ENCODE measurements at regions not wholly inside any gene's neighbourhood (a gene's known extent, or its start where the extent isn't known, plus 50 kb on each side); places are given as distances from the start of the nearest gene placed in this dataset.
"Not testable (repeated sequence)": the region's sequence is repeated elsewhere in the genome, so short reads cannot be mapped to it uniquely, and the experiment has no call there.

DNA sequence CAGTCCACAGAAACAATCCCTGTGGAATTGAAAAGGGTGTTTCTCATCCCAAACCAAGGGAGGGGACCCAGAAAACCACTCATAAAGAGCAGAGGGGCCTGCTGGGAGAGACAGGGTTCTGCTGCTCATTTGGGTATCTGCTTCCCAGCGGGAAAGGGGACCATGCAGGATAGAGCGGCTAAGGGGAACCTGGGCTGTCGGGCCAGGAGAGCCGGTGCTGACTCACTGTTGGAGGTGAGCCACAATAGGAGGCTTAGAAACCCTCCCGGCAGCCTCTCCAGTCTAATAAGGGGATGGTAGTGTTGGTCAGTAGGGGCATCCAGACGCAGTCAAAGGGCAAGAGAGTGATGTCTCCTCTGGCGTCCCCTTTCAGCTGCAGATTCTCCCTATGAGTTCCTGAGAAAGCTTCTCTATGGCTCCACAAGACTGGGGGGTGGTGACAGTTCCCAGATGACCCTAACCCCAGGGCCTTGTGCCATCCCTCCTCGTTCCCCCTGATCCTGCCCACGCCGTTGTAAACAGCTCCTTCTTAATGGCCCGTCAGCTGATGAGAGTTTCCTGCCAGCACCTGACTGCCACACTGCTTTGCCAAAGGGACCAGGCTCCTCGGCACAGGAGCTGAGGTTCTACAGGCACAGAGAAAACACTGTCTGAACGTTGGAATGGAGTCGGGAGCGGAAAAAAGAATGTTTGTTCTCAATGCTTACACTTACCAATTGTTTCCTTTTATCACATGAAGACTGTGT, 646.1 kb upstream of the DEFB115 start:
- no peak for ATAC-seq

DNA sequence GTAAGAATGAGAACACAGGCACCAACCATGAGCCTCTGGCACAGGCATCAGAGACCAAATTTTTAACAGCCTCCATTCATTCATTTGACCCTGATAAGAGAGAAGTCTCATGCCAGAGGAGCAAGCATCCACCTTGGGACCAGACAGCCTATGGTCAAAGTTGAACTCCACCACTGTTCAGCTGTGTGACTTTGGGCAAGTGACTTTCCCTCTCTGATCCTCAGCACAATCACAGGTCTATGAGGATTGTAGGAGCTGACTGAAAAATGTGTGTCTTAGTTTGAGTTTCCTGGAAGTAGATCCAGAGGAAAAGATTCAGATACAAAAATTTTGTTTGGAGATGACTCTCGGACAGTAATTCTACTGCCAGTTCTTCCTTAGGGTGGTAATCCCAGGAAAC, 645.1 kb upstream of the DEFB115 start:
- ATAC-seq: no peak

More for the DNA sequence above, 646.1 kb upstream of the DEFB115 start:
- TF ChIP-seq TOX (CRISPR knock-in tag; IDR thresholded peaks at IDR 0.05; ENCODE audit: borderline replicate concordance): no peak
- TF ChIP-seq OSR1 (CRISPR knock-in tag; IDR thresholded peaks at IDR 0.05): no peak
- TF ChIP-seq PATZ1 (CRISPR knock-in tag; IDR thresholded peaks at IDR 0.05; ENCODE audit: borderline replicate concordance): no peak
- TF ChIP-seq ZNF8 (CRISPR knock-in tag; IDR thresholded peaks at IDR 0.05): no peak
- no peak for TF ChIP-seq ZFP3 (CRISPR knock-in tag; IDR thresholded peaks at IDR 0.05)
- TF ChIP-seq TCF4 (CRISPR knock-in tag; IDR thresholded peaks at IDR 0.05; ENCODE audit: borderline replicate concordance): no peak
- no peak for TF ChIP-seq ISL1 (CRISPR knock-in tag; IDR thresholded peaks at IDR 0.05)
- TF ChIP-seq SNAI2 (CRISPR knock-in tag; IDR thresholded peaks at IDR 0.05): no peak
- no peak for TF ChIP-seq ARNTL (CRISPR knock-in tag; IDR thresholded peaks at IDR 0.05; ENCODE audit: borderline replicate concordance, low read depth)
- no peak for TF ChIP-seq ZFP30 (CRISPR knock-in tag; IDR thresholded peaks at IDR 0.05)
- no peak for TF ChIP-seq RARB (CRISPR knock-in tag; IDR thresholded peaks at IDR 0.05)
- TF ChIP-seq ZNF70 (CRISPR knock-in tag; IDR thresholded peaks at IDR 0.05): no peak
- TF ChIP-seq ESRRG (CRISPR knock-in tag; IDR thresholded peaks at IDR 0.05): no peak

GRCh38 chr20:30621346-30621745, 636.1 kb upstream of the DEFB115 start:
- not testable (repeated sequence) for ATAC-seq

More for the DNA sequence above, 645.1 kb upstream of the DEFB115 start:
- TF ChIP-seq ESRRG (CRISPR knock-in tag; IDR thresholded peaks at IDR 0.05) (no peak), SNAI2 (CRISPR knock-in tag; IDR thresholded peaks at IDR 0.05) (no peak), ZC3H10 (CRISPR knock-in tag; IDR thresholded peaks at IDR 0.05) (no peak), ARNTL (CRISPR knock-in tag; IDR thresholded peaks at IDR 0.05; ENCODE audit: borderline replicate concordance, low read depth) (no peak), GLIS3 (CRISPR knock-in tag; IDR thresholded peaks at IDR 0.05) (no peak), PATZ1 (CRISPR knock-in tag; IDR thresholded peaks at IDR 0.05; ENCODE audit: borderline replicate concordance) (no peak), TOX (CRISPR knock-in tag; IDR thresholded peaks at IDR 0.05; ENCODE audit: borderline replicate concordance) (no peak), ZNF565 (CRISPR knock-in tag; conservative IDR thresholded peaks at IDR 0.05; ENCODE audit: low read depth) (no peak), ISL1 (CRISPR knock-in tag; IDR thresholded peaks at IDR 0.05) (no peak), ZNF70 (CRISPR knock-in tag; IDR thresholded peaks at IDR 0.05) (no peak), ZFP3 (CRISPR knock-in tag; IDR thresholded peaks at IDR 0.05) (no peak), TCF4 (CRISPR knock-in tag; IDR thresholded peaks at IDR 0.05; ENCODE audit: borderline replicate concordance) (no peak), RARB (CRISPR knock-in tag; IDR thresholded peaks at IDR 0.05) (no peak)
- TF ChIP-seq, protein P1, sequence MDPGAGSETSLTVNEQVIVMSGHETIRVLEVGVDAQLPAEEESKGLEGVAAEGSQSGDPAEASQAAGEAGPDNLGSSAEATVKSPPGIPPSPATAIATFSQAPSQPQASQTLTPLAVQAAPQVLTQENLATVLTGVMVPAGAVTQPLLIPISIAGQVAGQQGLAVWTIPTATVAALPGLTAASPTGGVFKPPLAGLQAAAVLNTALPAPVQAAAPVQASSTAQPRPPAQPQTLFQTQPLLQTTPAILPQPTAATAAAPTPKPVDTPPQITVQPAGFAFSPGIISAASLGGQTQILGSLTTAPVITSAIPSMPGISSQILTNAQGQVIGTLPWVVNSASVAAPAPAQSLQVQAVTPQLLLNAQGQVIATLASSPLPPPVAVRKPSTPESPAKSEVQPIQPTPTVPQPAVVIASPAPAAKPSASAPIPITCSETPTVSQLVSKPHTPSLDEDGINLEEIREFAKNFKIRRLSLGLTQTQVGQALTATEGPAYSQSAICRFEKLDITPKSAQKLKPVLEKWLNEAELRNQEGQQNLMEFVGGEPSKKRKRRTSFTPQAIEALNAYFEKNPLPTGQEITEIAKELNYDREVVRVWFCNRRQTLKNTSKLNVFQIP (CRISPR knock-in tag; IDR thresholded peaks at IDR 0.05; ENCODE audit: borderline replicate concordance, low read depth): no peak
- TF ChIP-seq, protein P2, sequence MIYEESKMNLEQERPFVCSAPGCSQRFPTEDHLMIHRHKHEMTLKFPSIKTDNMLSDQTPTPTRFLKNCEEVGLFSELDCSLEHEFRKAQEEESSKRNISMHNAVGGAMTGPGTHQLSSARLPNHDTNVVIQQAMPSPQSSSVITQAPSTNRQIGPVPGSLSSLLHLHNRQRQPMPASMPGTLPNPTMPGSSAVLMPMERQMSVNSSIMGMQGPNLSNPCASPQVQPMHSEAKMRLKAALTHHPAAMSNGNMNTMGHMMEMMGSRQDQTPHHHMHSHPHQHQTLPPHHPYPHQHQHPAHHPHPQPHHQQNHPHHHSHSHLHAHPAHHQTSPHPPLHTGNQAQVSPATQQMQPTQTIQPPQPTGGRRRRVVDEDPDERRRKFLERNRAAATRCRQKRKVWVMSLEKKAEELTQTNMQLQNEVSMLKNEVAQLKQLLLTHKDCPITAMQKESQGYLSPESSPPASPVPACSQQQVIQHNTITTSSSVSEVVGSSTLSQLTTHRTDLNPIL (CRISPR knock-in tag; IDR thresholded peaks at IDR 0.05; ENCODE audit: low read depth): no peak

- not testable (repeated sequence) for ATAC-seq
Measured at GRCh38 chr20:30624310-30624709, 633.2 kb upstream of the DEFB115 start.

DNA sequence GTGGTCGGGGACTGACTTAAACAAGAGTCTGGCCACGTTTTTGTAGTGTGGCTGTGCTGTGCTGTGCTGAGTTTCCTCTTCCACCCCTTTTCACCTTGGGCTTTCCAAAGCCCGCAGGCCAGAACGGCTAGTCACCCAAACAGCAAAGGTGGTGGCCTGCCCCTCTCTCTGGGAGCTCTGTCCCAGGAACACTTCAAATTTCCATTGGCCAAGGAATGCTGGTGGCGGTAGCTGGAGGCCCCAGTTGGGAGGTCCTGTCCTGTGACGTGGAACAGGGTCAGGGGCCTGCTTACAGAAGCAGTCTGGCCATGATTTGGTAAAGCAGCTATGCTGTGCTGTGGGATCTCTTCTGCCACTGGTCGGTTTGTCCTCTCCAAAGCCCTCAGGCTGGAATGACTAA, 628.1 kb upstream of the DEFB115 start:
- not testable (repeated sequence) for ATAC-seq
